Caco-2 (cell line): ENCODE measurements at regions not wholly inside any gene's neighbourhood (a gene's known extent, or its start where the extent isn't known, plus 50 kb on each side); places are given as distances from the start of the nearest gene placed in this dataset.
"Not testable (repeated sequence)": the region's sequence is repeated elsewhere in the genome, so short reads cannot be mapped to it uniquely, and the experiment has no call there.

Source experiments
- BruUV-seq: library from RNA; stranded (reverse); fragments of 400-500 nt; replicated peaks from 2 replicates; lab custom pipeline; 2021; lab: Mats Ljungman, UMichigan
- CTCF ChIA-PET: fragments of 300-600 bp; sonication (Branson Sonifier 250); formaldehyde crosslinking; loops from one replicate; lab custom pipeline; 2022; ENCODE audit warnings: antibody characterized with exemption; lab: Charles Lee
- POLR2A ChIA-PET: fragments of 300-600 bp; sonication (Branson Sonifier 250); formaldehyde crosslinking; loops from one replicate; lab custom pipeline; 2022; ENCODE audit warnings: antibody characterized with exemption; lab: Charles Lee
- DNase-seq, 2 experiments: peaks; one replicate each; pipeline versions ENCODE4 v3.0.0 to v3.0.0-alpha.2; 2020 to 2022
- H3K27me3 ChIP-seq: replicated peaks from 2 replicates; pipeline ENCODE4 v1.6.0; 2011; ENCODE audit warnings: low read length; ENCODE audit not compliant: control insufficient read depth, insufficient read depth
- H3K36me3 ChIP-seq: 2 replicates; pipeline ENCODE4 v1.5.1; 2011; ENCODE audit warnings: low read length; ENCODE audit not compliant: control insufficient read depth, insufficient read depth
- H3K4me1 ChIP-seq: fragments of 250-450 bp; sonication (Bioruptor Pico); 2 replicates; pipeline ENCODE4 v1.5.1; 2020; ENCODE audit warnings: mild to moderate bottlenecking
- H3K4me3 ChIP-seq: 2 replicates; pipeline ENCODE4 v1.5.1; 2011; ENCODE audit warnings: low read depth, mild to moderate bottlenecking, control low read depth, low read length
- H3K9me3 ChIP-seq: fragments of 250-450 bp; sonication (Bioruptor Pico); 2 replicates; pipeline ENCODE4 v1.5.1; 2020; ENCODE audit warnings: mild to moderate bottlenecking, moderate library complexity
- H3K27ac Mint-ChIP-seq: one replicate; pipeline ENCODE4 v1.8.0; 2022; ENCODE audit warnings: mixed read lengths; ENCODE audit not compliant: unreplicated experiment
- H3K27me3 Mint-ChIP-seq: one replicate; pipeline ENCODE4 v1.8.0; 2022; ENCODE audit warnings: mixed read lengths; ENCODE audit not compliant: insufficient read depth, unreplicated experiment
- H3K36me3 Mint-ChIP-seq: one replicate; pipeline ENCODE4 v1.8.0; 2022; ENCODE audit warnings: mild to moderate bottlenecking, mixed read lengths; ENCODE audit not compliant: insufficient read depth, unreplicated experiment
- H3K4me1 Mint-ChIP-seq: one replicate; pipeline ENCODE4 v1.8.0; 2022; ENCODE audit warnings: low read depth, mixed read lengths; ENCODE audit not compliant: unreplicated experiment
- H3K4me3 Mint-ChIP-seq: one replicate; pipeline ENCODE4 v1.8.0; 2022; ENCODE audit warnings: mild to moderate bottlenecking, moderate library complexity, mixed read lengths; ENCODE audit not compliant: unreplicated experiment
- H3K9me3 Mint-ChIP-seq: one replicate; pipeline ENCODE4 v1.8.0; 2022; ENCODE audit warnings: mixed read lengths; ENCODE audit not compliant: unreplicated experiment
- CTCF ChIP-seq, 2 experiments: fragments of 200-600 bp in 1 of 2; IDR thresholded peaks; 1 replicate in 1 of 2; 2 replicates in 1 of 2; pipeline versions ENCODE4 v1.5.1 to v1.8.0; 2011 to 2022; ENCODE audit warnings: antibody characterized with exemption in 1 of 2, control low read depth in 1 of 2, inconsistent platforms in 1 of 2, low read depth in 1 of 2, low read length in 1 of 2, mild to moderate bottlenecking in 1 of 2, moderate library complexity in 1 of 2; ENCODE audit not compliant: insufficient read depth in 1 of 2, severe bottlenecking in 1 of 2, unreplicated experiment in 1 of 2
- intact Hi-C: fragments of 100-400 bp; cut with micrococcal nuclease; formaldehyde crosslinking; loops from one replicate; pipeline ENCODE4 v1.10.0; 2022; ENCODE audit not compliant: unreplicated experiment

DNA sequence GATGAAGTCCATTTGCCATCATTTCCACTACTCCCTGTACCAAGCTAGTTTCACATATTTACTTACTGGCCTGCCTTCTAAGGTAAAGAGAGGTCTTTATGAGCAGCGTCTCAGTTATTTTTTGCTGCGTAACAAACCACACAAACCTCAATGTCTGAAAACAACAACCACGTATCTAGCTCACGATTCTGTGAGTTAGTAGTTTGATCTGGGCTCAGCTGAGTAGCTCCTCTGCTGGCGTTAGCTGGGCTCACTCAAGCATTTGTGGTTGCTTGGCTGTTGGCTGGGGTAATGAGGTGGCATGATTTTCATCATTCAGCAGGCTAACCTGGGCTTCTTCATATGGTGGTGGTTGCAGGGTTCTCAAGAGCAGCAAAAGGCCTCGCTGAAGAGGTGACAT lies 225.4 kb downstream of the FOXD2 start:
- no peaks in the 10 kb centered on the region for H3K4me1 ChIP-seq
- H3K36me3 ChIP-seq: no peaks in the 10 kb centered on the region
- BruUV-seq: no TSS peak
- Mint-ChIP-seq H3K27ac (no peak overlapping the region), H3K27me3 (no peaks in the 10 kb centered on the region), H3K36me3 (no peaks in the 10 kb centered on the region), H3K4me3 (no peak overlapping the region), H3K9me3 (no peaks in the 10 kb centered on the region), H3K4me1 (no peaks in the 10 kb centered on the region)
- no peak for DNase-seq
- intact Hi-C loops: no loop called here
- no peak for TF ChIP-seq CTCF (IDR thresholded peaks at IDR 0.05; ENCODE audit: insufficient read depth in 1 of 2, low read depth in 1 of 2, low read length in 1 of 2, severe bottlenecking in 1 of 2, unreplicated experiment in 1 of 2)
- H3K4me3 ChIP-seq: no peak overlapping the region
- H3K9me3 ChIP-seq: no peaks in the 10 kb centered on the region
- ChIA-PET POLR2A (no interaction called here), CTCF (no interaction called here)
- no peaks in the 10 kb centered on the region for H3K27me3 ChIP-seq

GRCh38 chr1:47664356-47664755 lies 226.5 kb downstream of the FOXD2 start:
- CTCF ChIA-PET: no interaction called here
- Histone ChIP-seq H3K36me3 (no peaks in the 10 kb centered on the region), H3K4me3 (no peak overlapping the region), H3K4me1 (no peaks in the 10 kb centered on the region), H3K27me3 (no peaks in the 10 kb centered on the region), H3K9me3 (no peaks in the 10 kb centered on the region)
- Mint-ChIP-seq H3K27me3 (no peaks in the 10 kb centered on the region), H3K9me3 (no peaks in the 10 kb centered on the region), H3K27ac (no peak overlapping the region), H3K4me1 (no peaks in the 10 kb centered on the region), H3K4me3 (no peak overlapping the region), H3K36me3 (no peaks in the 10 kb centered on the region)
- no TSS peak for BruUV-seq
- intact Hi-C loops: no loop called here
- DNase-seq: no peak
- POLR2A ChIA-PET: no interaction called here
- no peak for TF ChIP-seq CTCF (IDR thresholded peaks at IDR 0.05; ENCODE audit: insufficient read depth in 1 of 2, low read depth in 1 of 2, low read length in 1 of 2, severe bottlenecking in 1 of 2, unreplicated experiment in 1 of 2)

DNA sequence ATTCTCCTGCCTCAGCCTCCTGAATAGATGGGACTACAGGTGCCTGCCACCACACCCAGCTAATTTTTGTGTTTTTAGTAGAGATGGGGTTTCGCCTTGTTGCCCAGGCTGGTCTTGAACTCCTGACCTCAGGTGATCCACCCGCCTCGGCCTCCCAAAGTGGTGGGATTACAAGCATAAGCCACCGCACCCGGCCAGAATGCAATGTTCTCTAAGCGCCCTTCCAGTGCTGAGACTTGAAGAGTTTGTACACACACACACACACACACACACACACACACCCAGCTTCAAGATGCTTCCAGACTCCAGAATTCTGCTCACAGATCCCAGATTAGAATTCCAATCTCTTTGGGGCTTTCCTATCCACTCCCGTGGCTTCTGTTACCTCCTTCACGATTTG lies 227.1 kb downstream of the FOXD2 start:
- H3K9me3 Mint-ChIP-seq, intact Hi-C loops, H3K4me1 Mint-ChIP-seq, H3K27me3 ChIP-seq, BruUV-seq, CTCF ChIA-PET, H3K27me3 Mint-ChIP-seq, DNase-seq, H3K4me1 ChIP-seq, H3K4me3 ChIP-seq, H3K9me3 ChIP-seq, H3K27ac Mint-ChIP-seq, POLR2A ChIA-PET, H3K4me3 Mint-ChIP-seq, H3K36me3 ChIP-seq, H3K36me3 Mint-ChIP-seq: not testable (repeated sequence)

GRCh38 chr1:47669081-47669585 lies 231.3 kb downstream of the FOXD2 start:
- POLR2A ChIA-PET: no interaction called here
- Histone ChIP-seq H3K4me3 (no peak overlapping the region), H3K27me3 (no peaks in the 10 kb centered on the region), H3K4me1 (no peaks in the 10 kb centered on the region), H3K36me3 (no peaks in the 10 kb centered on the region), H3K9me3 (no peaks in the 10 kb centered on the region; the same call in 1 of the 2 replicates)
- no peaks in the 10 kb centered on the region for H3K27me3 Mint-ChIP-seq
- intact Hi-C loops: no loop called here
- H3K9me3 Mint-ChIP-seq: peaks cover 12% of the 10 kb centered on the region
- CTCF ChIA-PET: no interaction called here
- BruUV-seq: no TSS peak
- no peak overlapping the region for H3K4me3 Mint-ChIP-seq
- H3K4me1 Mint-ChIP-seq: no peaks in the 10 kb centered on the region
- no peak for DNase-seq
- no peak for TF ChIP-seq CTCF (IDR thresholded peaks at IDR 0.05; ENCODE audit: insufficient read depth in 1 of 2, low read depth in 1 of 2, low read length in 1 of 2, severe bottlenecking in 1 of 2, unreplicated experiment in 1 of 2)
- no peak overlapping the region for H3K27ac Mint-ChIP-seq
- no peaks in the 10 kb centered on the region for H3K36me3 Mint-ChIP-seq
